ENCODE measurements at regions not wholly inside any gene's neighbourhood (a gene's known extent, or its start where the extent isn't known, plus 50 kb on each side); places are given as distances from the start of the nearest gene placed in this dataset.

GRCh38 chr2:176445956-176446355 lies 176.7 kb downstream of the MTX2 start:
- Histone ChIP-seq H3K27ac (0 out of 2 replicates have a peak overlapping the region, but pooled peaks have one; percentile 32), H3K9me3 (replicated peaks) (no peaks in the 10 kb centered on the region), H3K4me1 (replicated peaks) (peaks cover 20% of the 10 kb centered on the region), H3K27me3 (replicated peaks) (no peaks in the 10 kb centered on the region), H3K36me3 (no peaks in the 10 kb centered on the region), H3K4me3 (no peak overlapping the region)
- DNase-seq (ENCODE audit: low read depth in 1 of 2, low spot score in 2 of 2): peak; percentile 66 to 76

GRCh38 chr2:176446718-176447414 lies 177.6 kb downstream of the MTX2 start:
- peak in 1 of 2 experiments; percentile 15 for DNase-seq (ENCODE audit: low read depth in 1 of 2, low spot score in 2 of 2)
- Histone ChIP-seq H3K27me3 (replicated peaks) (no peaks in the 10 kb centered on the region), H3K4me1 (replicated peaks) (peaks cover 20% of the 10 kb centered on the region), H3K9me3 (replicated peaks) (no peaks in the 10 kb centered on the region), H3K36me3 (no peaks in the 10 kb centered on the region), H3K4me3 (no peak overlapping the region), H3K27ac (peak overlapping the region; percentile 32; the same call in 1 of the 2 replicates)

GRCh38 chr2:176447616-176448015 lies 178.4 kb downstream of the MTX2 start:
- Histone ChIP-seq H3K4me1 (replicated peaks) (peaks cover 20% of the 10 kb centered on the region), H3K9me3 (replicated peaks) (no peaks in the 10 kb centered on the region), H3K4me3 (no peak overlapping the region), H3K36me3 (no peaks in the 10 kb centered on the region), H3K27ac (no peak overlapping the region), H3K27me3 (replicated peaks) (no peaks in the 10 kb centered on the region)
- DNase-seq (ENCODE audit: low read depth in 1 of 2, low spot score in 2 of 2): no peak

GRCh38 chr2:176449852-176450251 lies 180.6 kb downstream of the MTX2 start:
- H3K9me3 ChIP-seq (replicated peaks): no peaks in the 10 kb centered on the region
- no peaks in the 10 kb centered on the region for H3K36me3 ChIP-seq
- H3K4me3 ChIP-seq: no peak overlapping the region
- no peak overlapping the region for H3K27ac ChIP-seq
- peaks cover 20% of the 10 kb centered on the region for H3K4me1 ChIP-seq (replicated peaks)
- no peaks in the 10 kb centered on the region for H3K27me3 ChIP-seq (replicated peaks)
- DNase-seq (ENCODE audit: low read depth in 1 of 2, low spot score in 2 of 2): no peak

DNA sequence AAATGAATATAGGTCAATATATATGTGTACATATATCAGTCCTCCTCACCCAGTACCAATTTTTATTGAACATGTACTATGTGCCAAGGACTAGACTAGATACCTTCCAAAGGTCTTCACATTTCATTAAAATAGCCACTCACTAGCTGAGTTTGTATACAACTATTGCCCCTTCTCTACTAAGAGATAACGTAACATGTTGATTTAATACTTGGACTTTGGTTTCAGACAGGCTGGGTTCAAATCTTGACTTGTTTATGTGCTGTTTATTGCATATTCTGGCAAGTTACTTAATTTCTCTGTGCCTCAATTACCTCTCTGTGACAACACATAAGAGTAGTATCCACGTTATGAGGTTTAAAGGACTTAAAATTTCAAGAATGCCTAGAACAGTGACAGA lies 184.5 kb downstream of the MTX2 start:
- Histone ChIP-seq H3K27ac (no peak overlapping the region), H3K27me3 (replicated peaks) (no peaks in the 10 kb centered on the region), H3K4me1 (replicated peaks) (no peaks in the 10 kb centered on the region), H3K9me3 (replicated peaks) (no peaks in the 10 kb centered on the region), H3K4me3 (no peak overlapping the region), H3K36me3 (no peaks in the 10 kb centered on the region)
- DNase-seq (ENCODE audit: low read depth in 1 of 2, low spot score in 2 of 2): no peak

DNA sequence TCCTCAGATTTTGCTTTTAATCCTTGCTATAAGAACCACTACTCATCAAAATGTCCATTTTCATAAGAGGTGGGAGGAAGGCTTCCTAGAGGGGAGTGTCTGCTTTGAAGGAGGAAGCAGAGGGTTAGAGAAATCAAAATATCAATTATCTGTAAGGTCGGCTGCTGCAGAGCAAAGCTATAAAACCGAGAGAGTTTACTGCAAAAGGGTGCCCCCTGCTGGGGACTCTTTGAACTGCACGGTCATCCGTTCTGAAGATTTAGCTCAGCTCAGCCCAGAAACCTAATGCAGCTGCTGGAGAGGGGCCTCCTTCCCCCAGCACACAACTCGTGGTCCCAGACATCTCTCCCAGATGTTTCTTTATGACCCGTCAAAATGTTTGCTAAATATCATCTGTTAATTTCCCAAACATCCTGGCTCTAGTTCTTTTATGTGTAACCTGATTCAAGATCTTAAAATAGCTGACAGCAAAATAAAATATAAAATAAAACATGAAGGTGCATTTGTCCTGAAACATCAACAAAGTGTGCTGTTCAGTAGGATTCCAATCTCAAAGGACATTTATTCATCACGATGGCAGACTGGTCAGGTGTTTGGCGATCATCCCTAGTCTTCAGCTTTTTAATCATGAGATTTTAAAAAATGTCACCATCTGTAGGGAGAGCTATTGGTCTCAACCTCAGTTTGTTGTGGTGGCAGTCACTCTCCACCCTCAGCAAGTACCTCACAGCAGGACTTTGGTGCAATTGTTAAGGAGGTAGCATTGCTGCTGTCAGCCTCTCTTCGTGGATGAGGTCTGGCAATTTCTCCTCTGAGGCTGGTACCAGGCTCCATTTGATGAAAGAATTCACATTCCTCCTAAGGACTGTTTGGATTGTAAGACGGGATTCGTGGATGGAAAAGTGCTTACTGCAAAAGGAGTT lies 185.9 kb downstream of the MTX2 start:
- peak; percentile 69 to 81 for DNase-seq (ENCODE audit: low read depth in 1 of 2, low spot score in 2 of 2)
- H3K27ac ChIP-seq: no peak overlapping the region

GRCh38 chr2:176455816-176456291 lies 186.6 kb downstream of the MTX2 start:
- Histone ChIP-seq H3K27me3 (replicated peaks) (no peaks in the 10 kb centered on the region), H3K36me3 (no peaks in the 10 kb centered on the region), H3K9me3 (replicated peaks) (no peaks in the 10 kb centered on the region), H3K4me1 (replicated peaks) (peaks cover 9% of the 10 kb centered on the region), H3K27ac (no peak overlapping the region), H3K4me3 (no peak overlapping the region)
- DNase-seq (ENCODE audit: low read depth in 1 of 2, low spot score in 2 of 2): no peak

More for the DNA sequence above, 185.9 kb downstream of the MTX2 start:
- H3K27me3 ChIP-seq (replicated peaks): no peaks in the 10 kb centered on the region
- no peaks in the 10 kb centered on the region for H3K9me3 ChIP-seq (replicated peaks)
- H3K4me1 ChIP-seq (replicated peaks): peaks cover 2% of the 10 kb centered on the region
- no peaks in the 10 kb centered on the region for H3K36me3 ChIP-seq
- no peak overlapping the region for H3K4me3 ChIP-seq

DNA sequence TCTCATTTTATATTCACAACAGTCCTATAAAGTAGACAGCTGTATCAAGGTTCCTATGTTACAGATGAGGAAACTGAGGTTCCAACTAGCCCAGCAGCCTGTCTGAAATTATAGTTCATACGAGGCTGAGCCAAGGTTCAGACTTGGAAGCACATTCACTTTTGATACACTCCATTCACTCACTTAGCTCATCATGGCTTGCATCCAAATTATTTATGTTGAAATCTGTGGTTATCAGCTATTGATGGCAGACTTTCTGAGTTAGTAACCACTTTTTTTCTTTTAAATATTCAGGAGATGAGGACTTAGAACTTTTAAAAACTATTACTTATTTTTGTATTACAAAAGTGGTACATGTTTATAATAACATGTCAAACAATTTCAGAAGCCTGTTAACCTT lies 188.2 kb downstream of the MTX2 start:
- DNase-seq (ENCODE audit: low read depth in 1 of 2, low spot score in 2 of 2): no peak
- no peaks in the 10 kb centered on the region for H3K36me3 ChIP-seq
- H3K4me1 ChIP-seq (replicated peaks): peaks cover 25% of the 10 kb centered on the region
- H3K4me3 ChIP-seq: no peak overlapping the region
- no peaks in the 10 kb centered on the region for H3K9me3 ChIP-seq (replicated peaks)
- no peak overlapping the region for H3K27ac ChIP-seq
- no peaks in the 10 kb centered on the region for H3K27me3 ChIP-seq (replicated peaks)

DNA sequence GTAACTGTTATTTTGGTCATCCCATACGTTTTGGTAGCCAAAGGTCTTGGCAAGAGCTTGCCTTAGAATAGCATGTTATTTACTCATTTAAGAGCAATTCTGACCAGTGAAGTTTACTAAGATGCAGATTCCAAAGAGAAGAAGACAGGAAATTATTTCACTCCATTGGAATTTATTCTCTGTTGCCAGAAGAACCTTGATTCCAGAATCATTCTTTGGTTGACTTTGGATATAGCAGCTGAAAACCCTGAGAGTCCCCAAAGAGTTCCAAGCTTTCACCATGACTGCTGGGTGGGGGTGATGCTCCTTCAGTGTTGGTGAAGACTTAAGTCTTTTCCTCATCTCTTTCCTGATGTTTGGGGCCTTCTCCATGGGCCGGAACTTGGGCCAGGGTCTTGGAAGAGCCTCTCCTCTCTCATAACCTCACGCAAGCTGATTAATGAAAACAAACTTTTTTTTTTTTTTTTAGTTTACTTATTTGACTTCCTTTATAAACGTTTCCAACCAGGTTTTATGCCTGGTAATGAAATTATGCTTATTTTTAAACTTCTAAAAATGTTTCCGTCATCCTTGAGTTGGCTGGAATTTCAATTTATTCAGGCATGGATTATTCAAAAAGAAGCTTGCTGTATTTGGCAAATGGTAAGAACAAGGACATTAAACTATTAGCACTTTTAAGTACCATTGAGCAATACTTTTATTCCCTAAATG lies 192.0 kb downstream of the MTX2 start:
- H3K36me3 ChIP-seq: no peaks in the 10 kb centered on the region
- H3K4me1 ChIP-seq (replicated peaks): peaks cover 37% of the 10 kb centered on the region
- peak overlapping the region; percentile 20 for H3K4me3 ChIP-seq
- DNase-seq (ENCODE audit: low read depth in 1 of 2, low spot score in 2 of 2): peak; percentile 53 to 77
- H3K27me3 ChIP-seq (replicated peaks): no peaks in the 10 kb centered on the region
- H3K27ac ChIP-seq: peak overlapping the region; percentile 78
- no peaks in the 10 kb centered on the region for H3K9me3 ChIP-seq (replicated peaks)

- H3K4me3 ChIP-seq: peak overlapping the region; percentile 20
- no peaks in the 10 kb centered on the region for H3K27me3 ChIP-seq (replicated peaks)
- H3K27ac ChIP-seq: peak overlapping the region; percentile 78
- H3K4me1 ChIP-seq (replicated peaks): peaks cover 37% of the 10 kb centered on the region
- H3K9me3 ChIP-seq (replicated peaks): no peaks in the 10 kb centered on the region
- no peaks in the 10 kb centered on the region for H3K36me3 ChIP-seq
- DNase-seq (ENCODE audit: low read depth in 1 of 2, low spot score in 2 of 2): peak in 1 of 2 experiments; percentile 83
Observed at GRCh38 chr2:176461809-176462670, 192.8 kb downstream of the MTX2 start.

GRCh38 chr2:176463546-176463945 lies 194.3 kb downstream of the MTX2 start:
- Histone ChIP-seq H3K27me3 (replicated peaks) (no peaks in the 10 kb centered on the region), H3K4me1 (replicated peaks) (peaks cover 43% of the 10 kb centered on the region), H3K9me3 (replicated peaks) (no peaks in the 10 kb centered on the region), H3K36me3 (no peaks in the 10 kb centered on the region), H3K27ac (no peak overlapping the region), H3K4me3 (no peak overlapping the region)
- DNase-seq (ENCODE audit: low read depth in 1 of 2, low spot score in 2 of 2): no peak

GRCh38 chr2:176464886-176465564 lies 195.8 kb downstream of the MTX2 start:
- H3K27me3 ChIP-seq (replicated peaks): no peaks in the 10 kb centered on the region

More at GRCh38 chr2:176464886-176465564, 195.8 kb downstream of the MTX2 start:
- Histone ChIP-seq H3K4me3 (no peak overlapping the region), H3K27ac (no peak overlapping the region), H3K9me3 (replicated peaks) (no peaks in the 10 kb centered on the region), H3K36me3 (no peaks in the 10 kb centered on the region), H3K4me1 (replicated peaks) (peaks cover 46% of the 10 kb centered on the region)
- no peak for DNase-seq (ENCODE audit: low read depth in 1 of 2, low spot score in 2 of 2)

Measured in SJSA1 (cell line).